Adipocyte (in vitro differentiated cells): ENCODE measurements at regions not wholly inside any gene's neighbourhood (a gene's known extent, or its start where the extent isn't known, plus 50 kb on each side); places are given as distances from the start of the nearest gene placed in this dataset.

Source experiments
- DNase-seq: peaks from one replicate; pipeline ENCODE4 v3.0.0-alpha.2; 2015; ENCODE audit warnings: low read depth
- H3K27me3 ChIP-seq: replicated peaks from 2 replicates; pipeline ENCODE4 v1.7.0; 2013; ENCODE audit warnings: mild to moderate bottlenecking, low read length, moderate library complexity; ENCODE audit not compliant: control insufficient read depth, insufficient read depth
- H3K36me3 ChIP-seq: 2 replicates; pipeline ENCODE4 v1.7.0; 2013; ENCODE audit warnings: low read length, mild to moderate bottlenecking, moderate library complexity; ENCODE audit not compliant: control insufficient read depth, insufficient read depth, severe bottlenecking
- H3K4me1 ChIP-seq: 2 replicates; pipeline ENCODE4 v1.7.0; 2013; ENCODE audit warnings: mild to moderate bottlenecking, low read length, moderate library complexity; ENCODE audit not compliant: control insufficient read depth, insufficient read depth
- H3K4me3 ChIP-seq: 2 replicates; pipeline ENCODE4 v1.7.0; 2013; ENCODE audit warnings: mild to moderate bottlenecking, low read length, moderate library complexity
- H3K9ac ChIP-seq: 2 replicates; pipeline ENCODE4 v1.7.0; 2013; ENCODE audit warnings: mild to moderate bottlenecking, low read length, moderate library complexity
- H3K9me3 ChIP-seq: 2 replicates; pipeline ENCODE4 v1.7.0; 2013; ENCODE audit warnings: mild to moderate bottlenecking, low read length, moderate library complexity; ENCODE audit not compliant: control insufficient read depth

- Histone ChIP-seq H3K4me1 (no peaks in the 10 kb centered on the region), H3K9me3 (peaks cover 3% of the 10 kb centered on the region), H3K36me3 (no peaks in the 10 kb centered on the region), H3K27me3 (no peaks in the 10 kb centered on the region), H3K9ac (no peak overlapping the region), H3K4me3 (no peak overlapping the region)
- DNase-seq: no peak
Measured at GRCh38 chr6:167643223-167643622, 183.5 kb upstream of the AFDN start.

- Histone ChIP-seq H3K27me3 (no peaks in the 10 kb centered on the region), H3K4me1 (no peaks in the 10 kb centered on the region), H3K36me3 (no peaks in the 10 kb centered on the region), H3K4me3 (no peak overlapping the region), H3K9me3 (peaks cover 3% of the 10 kb centered on the region), H3K9ac (no peak overlapping the region)
- DNase-seq: no peak
Measured at GRCh38 chr6:167643716-167644115, 183.0 kb upstream of the AFDN start.

- Histone ChIP-seq H3K4me1 (no peaks in the 10 kb centered on the region), H3K4me3 (no peak overlapping the region), H3K9me3 (peaks cover 3% of the 10 kb centered on the region), H3K36me3 (no peaks in the 10 kb centered on the region), H3K9ac (no peak overlapping the region), H3K27me3 (no peaks in the 10 kb centered on the region)
- no peak for DNase-seq
Measured at GRCh38 chr6:167644412-167645132, 182.1 kb upstream of the AFDN start.

GRCh38 chr6:167645368-167645767 lies 181.3 kb upstream of the AFDN start:
- Histone ChIP-seq H3K4me3 (no peak overlapping the region), H3K27me3 (no peaks in the 10 kb centered on the region), H3K4me1 (no peaks in the 10 kb centered on the region), H3K9ac (no peak overlapping the region), H3K36me3 (no peaks in the 10 kb centered on the region), H3K9me3 (peaks cover 3% of the 10 kb centered on the region)
- no peak for DNase-seq

- no peaks in the 10 kb centered on the region for H3K27me3 ChIP-seq
- no peaks in the 10 kb centered on the region for H3K4me1 ChIP-seq
- DNase-seq: no peak
- H3K4me3 ChIP-seq: no peak overlapping the region
- no peak overlapping the region for H3K9ac ChIP-seq
- peaks cover 3% of the 10 kb centered on the region for H3K9me3 ChIP-seq
- H3K36me3 ChIP-seq: no peaks in the 10 kb centered on the region
Measured at GRCh38 chr6:167647306-167647705, 179.4 kb upstream of the AFDN start.

- no peak overlapping the region for H3K4me3 ChIP-seq
- H3K9me3 ChIP-seq: no peaks in the 10 kb centered on the region
Measured at GRCh38 chr6:167647737-167648470, 178.8 kb upstream of the AFDN start.

GRCh38 chr6:167648501-167649278 lies 178.0 kb upstream of the AFDN start:
- Histone ChIP-seq H3K4me1 (no peaks in the 10 kb centered on the region), H3K36me3 (no peaks in the 10 kb centered on the region), H3K27me3 (no peaks in the 10 kb centered on the region), H3K9ac (no peak overlapping the region), H3K4me3 (no peak overlapping the region), H3K9me3 (no peaks in the 10 kb centered on the region)
- no peak for DNase-seq

More at GRCh38 chr6:167647737-167648470, 178.8 kb upstream of the AFDN start:
- no peak overlapping the region for H3K9ac ChIP-seq
- H3K36me3 ChIP-seq: no peaks in the 10 kb centered on the region
- H3K27me3 ChIP-seq: no peaks in the 10 kb centered on the region
- no peak for DNase-seq
- H3K4me1 ChIP-seq: no peaks in the 10 kb centered on the region

GRCh38 chr6:167649476-167649875 lies 177.2 kb upstream of the AFDN start:
- no peaks in the 10 kb centered on the region for H3K36me3 ChIP-seq
- no peak overlapping the region for H3K9ac ChIP-seq
- H3K27me3 ChIP-seq: no peaks in the 10 kb centered on the region
- no peaks in the 10 kb centered on the region for H3K9me3 ChIP-seq
- DNase-seq: no peak
- no peak overlapping the region for H3K4me3 ChIP-seq
- H3K4me1 ChIP-seq: no peaks in the 10 kb centered on the region

GRCh38 chr6:167650730-167651317 lies 175.9 kb upstream of the AFDN start:
- Histone ChIP-seq H3K9me3 (no peaks in the 10 kb centered on the region), H3K27me3 (no peaks in the 10 kb centered on the region), H3K4me1 (no peaks in the 10 kb centered on the region), H3K9ac (no peak overlapping the region), H3K36me3 (no peaks in the 10 kb centered on the region), H3K4me3 (no peak overlapping the region)
- no peak for DNase-seq

GRCh38 chr6:167651318-167652041 lies 175.2 kb upstream of the AFDN start:
- H3K27me3 ChIP-seq: no peaks in the 10 kb centered on the region
- no peaks in the 10 kb centered on the region for H3K36me3 ChIP-seq
- H3K4me3 ChIP-seq: no peak overlapping the region
- no peaks in the 10 kb centered on the region for H3K4me1 ChIP-seq
- no peaks in the 10 kb centered on the region for H3K9me3 ChIP-seq
- no peak overlapping the region for H3K9ac ChIP-seq
- no peak for DNase-seq
